Cardiac fibroblast (primary cell): ENCODE measurements at regions not wholly inside any gene's neighbourhood (a gene's known extent, or its start where the extent isn't known, plus 50 kb on each side); places are given as distances from the start of the nearest gene placed in this dataset.

Source experiments
- DNase-seq, 2 donors: peaks; one replicate each; pipeline versions ENCODE4 v3.0.0 to v3.0.0-alpha.2; 2010; ENCODE audit warnings: low read depth in 2 of 2
- H3K4me3 ChIP-seq, 2 donors: replicated peaks in 1 of 2; 1 replicate in 1 of 2; 2 replicates in 1 of 2; pipeline ENCODE4 v1.5.1; 2011; ENCODE audit warnings: low read depth in 2 of 2, low read length in 2 of 2, mild to moderate bottlenecking in 2 of 2, moderate library complexity in 1 of 2
- TF ChIP-seq, protein P1 (sequence below): IDR thresholded peaks from one replicate; pipeline ENCODE4 v1.5.1; 2011; ENCODE audit warnings: low read depth, mild to moderate bottlenecking, low read length, inconsistent platforms

DNA sequence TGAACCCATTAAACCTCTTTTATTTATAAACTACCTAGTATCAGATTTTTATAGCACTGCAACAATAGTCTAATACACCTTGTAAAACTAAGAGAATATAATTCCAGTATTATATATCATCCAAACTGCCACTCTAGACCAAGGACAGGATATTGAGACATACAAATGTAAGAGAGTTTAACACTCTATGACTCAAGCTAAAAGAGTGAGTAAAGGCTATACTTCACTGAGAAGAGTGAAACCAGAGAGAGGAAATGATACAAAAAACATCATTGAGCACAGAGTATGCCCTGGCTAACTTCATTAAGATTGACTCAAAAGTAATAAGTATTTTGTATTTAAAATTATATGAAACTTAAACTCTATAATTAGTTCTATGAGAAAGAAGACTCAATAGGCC is 1951.9 kb upstream of the SEL1L start:
- no peak overlapping the region for H3K4me3 ChIP-seq
- DNase-seq, result no peak
- TF ChIP-seq, protein P1, sequence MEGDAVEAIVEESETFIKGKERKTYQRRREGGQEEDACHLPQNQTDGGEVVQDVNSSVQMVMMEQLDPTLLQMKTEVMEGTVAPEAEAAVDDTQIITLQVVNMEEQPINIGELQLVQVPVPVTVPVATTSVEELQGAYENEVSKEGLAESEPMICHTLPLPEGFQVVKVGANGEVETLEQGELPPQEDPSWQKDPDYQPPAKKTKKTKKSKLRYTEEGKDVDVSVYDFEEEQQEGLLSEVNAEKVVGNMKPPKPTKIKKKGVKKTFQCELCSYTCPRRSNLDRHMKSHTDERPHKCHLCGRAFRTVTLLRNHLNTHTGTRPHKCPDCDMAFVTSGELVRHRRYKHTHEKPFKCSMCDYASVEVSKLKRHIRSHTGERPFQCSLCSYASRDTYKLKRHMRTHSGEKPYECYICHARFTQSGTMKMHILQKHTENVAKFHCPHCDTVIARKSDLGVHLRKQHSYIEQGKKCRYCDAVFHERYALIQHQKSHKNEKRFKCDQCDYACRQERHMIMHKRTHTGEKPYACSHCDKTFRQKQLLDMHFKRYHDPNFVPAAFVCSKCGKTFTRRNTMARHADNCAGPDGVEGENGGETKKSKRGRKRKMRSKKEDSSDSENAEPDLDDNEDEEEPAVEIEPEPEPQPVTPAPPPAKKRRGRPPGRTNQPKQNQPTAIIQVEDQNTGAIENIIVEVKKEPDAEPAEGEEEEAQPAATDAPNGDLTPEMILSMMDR, result no peak

DNA sequence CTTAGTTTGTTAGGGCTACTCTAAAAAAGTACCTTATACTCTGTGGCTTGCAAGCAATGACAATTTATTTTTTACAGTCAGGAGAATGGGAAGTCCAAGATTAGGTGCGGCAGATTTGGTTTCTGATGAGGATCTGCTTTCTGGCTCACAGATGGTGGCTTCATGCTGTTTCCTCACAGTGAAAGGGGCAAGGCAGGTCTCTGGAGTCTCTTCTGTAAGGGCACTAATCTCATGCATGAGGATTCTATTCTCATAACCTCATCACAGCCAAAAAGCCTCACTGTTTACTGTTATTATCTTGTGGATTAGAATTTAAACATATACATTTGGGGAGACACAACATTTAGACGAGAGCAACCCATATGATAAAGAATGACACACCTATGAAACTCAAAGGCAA is 1957.4 kb upstream of the SEL1L start:
- no peak for DNase-seq
- TF ChIP-seq, protein P1, result no peak
- H3K4me3 ChIP-seq, result no peak overlapping the region

DNA sequence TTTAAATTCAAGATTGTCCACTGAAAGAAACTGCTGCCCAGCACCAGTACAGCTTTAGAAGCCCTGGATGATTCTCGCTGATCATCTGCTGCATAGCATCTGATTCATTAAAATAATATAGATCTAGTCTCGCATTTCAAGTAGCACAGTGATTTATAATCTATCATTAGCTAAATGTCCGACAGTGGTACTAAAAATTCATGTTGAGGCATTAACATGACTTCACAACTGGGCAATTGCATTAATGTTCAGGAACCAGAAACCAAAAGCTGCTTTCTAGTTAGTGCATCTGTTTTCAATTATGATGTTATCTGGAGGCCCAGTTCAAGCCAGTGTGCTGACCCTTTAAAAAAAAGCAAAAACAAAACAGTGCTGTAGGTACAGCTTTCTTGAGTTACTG is 1987.2 kb upstream of the SEL1L start:
- DNase-seq, result peak in 1 of 2 donors; percentile 1
- TF ChIP-seq, protein P1, result no peak
- H3K4me3 ChIP-seq, result no peak overlapping the region

DNA sequence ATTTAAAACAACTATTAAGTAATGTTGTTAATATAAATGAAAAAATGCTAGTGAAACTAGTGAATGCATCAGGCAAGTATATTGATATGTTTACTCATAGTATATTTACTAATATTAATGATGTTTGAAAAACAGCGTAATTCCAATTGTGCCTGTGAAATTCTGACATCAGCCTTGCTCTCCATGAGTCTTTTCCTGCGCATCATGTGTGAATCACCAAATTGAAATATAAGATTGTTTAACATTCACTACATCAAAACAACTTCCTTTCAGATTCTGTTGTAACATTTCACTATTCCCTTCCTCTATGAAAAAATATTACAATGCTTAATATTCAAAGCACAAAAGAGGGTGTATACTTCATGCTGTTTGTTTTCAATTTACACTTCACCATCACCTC is 1995.9 kb upstream of the SEL1L start:
- TF ChIP-seq, protein P1, result no peak
- no peak for DNase-seq
- H3K4me3 ChIP-seq, result no peak overlapping the region

DNA sequence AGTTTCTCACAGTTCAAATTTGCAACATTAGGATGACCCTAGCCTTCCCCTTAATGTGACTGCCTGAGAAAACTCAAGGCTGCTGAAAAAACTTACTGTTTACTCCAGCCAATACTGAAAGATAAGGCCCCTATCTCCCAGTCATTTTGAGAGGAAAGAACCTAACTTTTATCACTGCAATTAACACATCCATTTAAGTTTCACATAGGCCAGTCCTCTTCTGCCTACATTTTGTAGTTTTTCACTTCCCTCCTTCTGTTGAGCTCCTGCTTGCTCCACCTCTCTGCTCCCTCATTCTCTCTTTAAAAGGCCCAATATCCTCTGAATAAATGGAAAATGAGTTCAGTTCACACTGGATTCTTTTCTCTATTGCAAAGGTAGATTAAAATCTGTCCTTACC is 1996.2 kb upstream of the FLRT2 start:
- no peak for DNase-seq
- TF ChIP-seq, protein P1, result no peak

DNA sequence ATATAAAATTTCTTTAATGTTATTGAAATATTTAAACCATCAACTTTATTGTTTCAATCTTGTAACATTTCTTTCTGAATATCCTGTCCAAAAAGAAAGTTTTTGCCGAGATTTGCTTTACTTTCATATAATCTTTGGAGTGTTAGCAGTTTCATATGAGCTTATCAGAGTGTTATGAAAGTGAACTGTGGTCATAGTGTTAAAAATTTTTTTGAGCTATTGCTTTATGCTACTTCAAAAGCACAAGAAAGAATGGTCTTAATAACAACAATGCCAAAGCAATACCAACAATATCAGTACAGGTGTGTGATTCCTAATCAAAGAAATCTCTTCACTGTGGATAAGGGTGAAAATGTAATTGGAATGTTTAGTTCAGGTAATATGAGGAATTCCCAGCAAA is 1994.9 kb upstream of the FLRT2 start:
- TF ChIP-seq, protein P1, result no peak
- DNase-seq, result no peak
- no peak overlapping the region for H3K4me3 ChIP-seq

More for the DNA sequence above, 1996.2 kb upstream of the FLRT2 start:
- no peak overlapping the region for H3K4me3 ChIP-seq

DNA sequence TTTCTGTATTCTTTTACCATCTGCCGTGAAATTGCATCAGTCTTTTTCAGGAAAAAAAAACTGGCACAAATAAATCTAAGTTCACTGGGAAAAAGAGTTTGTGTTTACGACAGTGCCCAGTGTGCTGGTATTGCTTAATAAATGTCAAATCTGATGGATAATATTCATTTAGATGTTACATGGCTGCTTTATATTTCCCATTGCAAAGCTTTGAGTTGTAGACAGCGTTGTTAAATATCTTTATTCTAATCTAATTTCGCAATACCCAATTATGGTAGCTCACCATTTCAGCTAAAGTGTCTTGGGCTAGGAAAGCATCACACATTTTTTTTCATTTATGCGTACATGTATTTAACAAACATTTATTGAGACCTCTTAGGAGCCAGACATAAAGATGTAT is 1994.5 kb upstream of the FLRT2 start:
- H3K4me3 ChIP-seq, result no peak overlapping the region
- TF ChIP-seq, protein P1, result no peak
- DNase-seq, result no peak
